ENCODE measurements at regions not wholly inside any gene's neighbourhood (a gene's known extent, or its start where the extent isn't known, plus 50 kb on each side); places are given as distances from the start of the nearest gene placed in this dataset.
"Not testable (repeated sequence)": the region's sequence is repeated elsewhere in the genome, so short reads cannot be mapped to it uniquely, and the experiment has no call there.

- no peaks in the 10 kb centered on the region for H3K4me1 Mint-ChIP-seq
- H3K27me3 Mint-ChIP-seq, result no peaks in the 10 kb centered on the region
- no peak for ATAC-seq
Measured at GRCh38 chr4:132479543-132479942, 669.6 kb upstream of the PCDH10 start.

GRCh38 chr4:132488555-132488954, 660.5 kb upstream of the PCDH10 start:
- Mint-ChIP-seq H3K9me3 (peaks cover 0 to 27% (median 8%) of the 10 kb centered on the region in 9 donors), H3K27me3 (no peaks in the 10 kb centered on the region), H3K27ac (no peak overlapping the region), H3K4me1 (no peaks in the 10 kb centered on the region), H3K4me3 (no peak overlapping the region), H3K36me3 (peaks cover 0 to 5% (median 0%) of the 10 kb centered on the region in 3 donors)
- no peak for DNase-seq
- no peak for ATAC-seq
- POLR2A ChIA-PET, result no interaction called here

More at GRCh38 chr4:132479543-132479942, 669.6 kb upstream of the PCDH10 start:
- no peaks in the 10 kb centered on the region for H3K36me3 Mint-ChIP-seq
- peaks cover 0 to 10% (median 7%) of the 10 kb centered on the region in 9 donors for H3K9me3 Mint-ChIP-seq
- H3K4me3 Mint-ChIP-seq, result no peak overlapping the region
- no peak overlapping the region for H3K27ac Mint-ChIP-seq
- POLR2A ChIA-PET, result no interaction called here
- no peak for DNase-seq

GRCh38 chr4:132493476-132493875, 655.6 kb upstream of the PCDH10 start:
- ATAC-seq (no peak), DNase-seq (no peak)
- Mint-ChIP-seq H3K4me3 (no peak overlapping the region), H3K27me3 (no peaks in the 10 kb centered on the region), H3K4me1 (no peaks in the 10 kb centered on the region), H3K27ac (no peak overlapping the region), H3K36me3 (no peaks in the 10 kb centered on the region), H3K9me3 (peaks cover 0 to 10% (median 3%) of the 10 kb centered on the region in 9 donors)
- POLR2A ChIA-PET, result no interaction called here

- not testable (repeated sequence) for ATAC-seq, H3K27me3 Mint-ChIP-seq, H3K27ac Mint-ChIP-seq
Measured at GRCh38 chr4:132495267-132495812, 653.8 kb upstream of the PCDH10 start.

GRCh38 chr4:132498215-132498614, 650.9 kb upstream of the PCDH10 start:
- no peaks in the 10 kb centered on the region for H3K4me1 Mint-ChIP-seq
- POLR2A ChIA-PET, result no interaction called here
- no peaks in the 10 kb centered on the region for H3K36me3 Mint-ChIP-seq
- no peak overlapping the region for H3K27ac Mint-ChIP-seq
- ATAC-seq (no peak), DNase-seq (no peak)
- H3K9me3 Mint-ChIP-seq, result peaks cover 0 to 9% (median 0%) of the 10 kb centered on the region in 9 donors
- H3K4me3 Mint-ChIP-seq, result no peak overlapping the region
- no peaks in the 10 kb centered on the region for H3K27me3 Mint-ChIP-seq

More at GRCh38 chr4:132495267-132495812, 653.8 kb upstream of the PCDH10 start:
- POLR2A ChIA-PET, H3K4me1 Mint-ChIP-seq, DNase-seq, H3K9me3 Mint-ChIP-seq, H3K36me3 Mint-ChIP-seq, H3K4me3 Mint-ChIP-seq: not testable (repeated sequence)

- H3K9me3 Mint-ChIP-seq, result peaks cover 0 to 9% (median 0%) of the 10 kb centered on the region in 9 donors
- H3K4me3 Mint-ChIP-seq, result no peak overlapping the region
- no peaks in the 10 kb centered on the region for H3K4me1 Mint-ChIP-seq
- H3K27ac Mint-ChIP-seq, result no peak overlapping the region
- ATAC-seq (no peak), DNase-seq (no peak)
- no peaks in the 10 kb centered on the region for H3K27me3 Mint-ChIP-seq
- POLR2A ChIA-PET, result no interaction called here
- no peaks in the 10 kb centered on the region for H3K36me3 Mint-ChIP-seq
Measured at GRCh38 chr4:132502096-132502552, 647.0 kb upstream of the PCDH10 start.

- ATAC-seq (no peak), DNase-seq (no peak)
- Mint-ChIP-seq H3K27ac (no peak overlapping the region), H3K4me3 (no peak overlapping the region), H3K4me1 (no peaks in the 10 kb centered on the region), H3K9me3 (peaks cover 0 to 10% (median 0%) of the 10 kb centered on the region in 9 donors), H3K36me3 (no peaks in the 10 kb centered on the region), H3K27me3 (no peaks in the 10 kb centered on the region)
- POLR2A ChIA-PET, result no interaction called here
Measured at GRCh38 chr4:132504438-132504837, 644.7 kb upstream of the PCDH10 start.

- Mint-ChIP-seq H3K4me3 (no peak overlapping the region), H3K27ac (no peak overlapping the region), H3K4me1 (no peaks in the 10 kb centered on the region), H3K36me3 (no peaks in the 10 kb centered on the region), H3K9me3 (peaks cover 0 to 8% (median 0%) of the 10 kb centered on the region in 9 donors), H3K27me3 (no peaks in the 10 kb centered on the region)
- ATAC-seq (no peak), DNase-seq (no peak)
- POLR2A ChIA-PET, result no interaction called here
Measured at GRCh38 chr4:132506568-132506967, 642.5 kb upstream of the PCDH10 start.

- Mint-ChIP-seq H3K4me1 (no peaks in the 10 kb centered on the region), H3K36me3 (no peaks in the 10 kb centered on the region), H3K9me3 (peaks cover 0 to 19% (median 2%) of the 10 kb centered on the region in 9 donors), H3K4me3 (no peak overlapping the region), H3K27me3 (no peaks in the 10 kb centered on the region), H3K27ac (no peak overlapping the region)
- POLR2A ChIA-PET, result no interaction called here
- DNase-seq (no peak), ATAC-seq (no peak)
Measured at GRCh38 chr4:132513491-132513890, 635.6 kb upstream of the PCDH10 start.

- ATAC-seq (no peak), DNase-seq (no peak)
- POLR2A ChIA-PET, result no interaction called here
- Mint-ChIP-seq H3K4me3 (no peak overlapping the region), H3K27ac (no peak overlapping the region), H3K4me1 (no peaks in the 10 kb centered on the region), H3K9me3 (peaks cover 0 to 5% (median 0%) of the 10 kb centered on the region in 9 donors), H3K36me3 (no peaks in the 10 kb centered on the region), H3K27me3 (no peaks in the 10 kb centered on the region)
Measured at GRCh38 chr4:132526652-132527051, 622.4 kb upstream of the PCDH10 start.

- H3K4me3 Mint-ChIP-seq, result no peak overlapping the region
- H3K4me1 Mint-ChIP-seq, result no peaks in the 10 kb centered on the region
- peaks cover 0 to 5% (median 0%) of the 10 kb centered on the region in 9 donors for H3K9me3 Mint-ChIP-seq
- ATAC-seq, result no peak
- no peaks in the 10 kb centered on the region for H3K27me3 Mint-ChIP-seq
- H3K27ac Mint-ChIP-seq, result no peak overlapping the region
- H3K36me3 Mint-ChIP-seq, result no peaks in the 10 kb centered on the region
- no peak for DNase-seq
- POLR2A ChIA-PET, result no interaction called here
Measured at GRCh38 chr4:132527817-132528216, 621.3 kb upstream of the PCDH10 start.

- DNase-seq, result no peak
- no peaks in the 10 kb centered on the region for H3K27me3 Mint-ChIP-seq
- no peak for ATAC-seq
- H3K9me3 Mint-ChIP-seq, result no peaks in the 10 kb centered on the region
- no peak overlapping the region for H3K27ac Mint-ChIP-seq
- H3K4me1 Mint-ChIP-seq, result no peaks in the 10 kb centered on the region
- no peak overlapping the region for H3K4me3 Mint-ChIP-seq
- POLR2A ChIA-PET, result no interaction called here
- H3K36me3 Mint-ChIP-seq, result no peaks in the 10 kb centered on the region
Measured at GRCh38 chr4:132530861-132531260, 618.2 kb upstream of the PCDH10 start.

GRCh38 chr4:132540268-132540667, 608.8 kb upstream of the PCDH10 start:
- POLR2A ChIA-PET, result no interaction called here
- H3K4me1 Mint-ChIP-seq, result no peaks in the 10 kb centered on the region
- H3K27ac Mint-ChIP-seq, result no peak overlapping the region
- peaks cover 0 to 16% (median 3%) of the 10 kb centered on the region in 9 donors for H3K9me3 Mint-ChIP-seq
- no peak for DNase-seq
- no peak for ATAC-seq
- no peak overlapping the region for H3K4me3 Mint-ChIP-seq
- H3K36me3 Mint-ChIP-seq, result peaks cover 0 to 5% (median 0%) of the 10 kb centered on the region in 3 donors
- no peaks in the 10 kb centered on the region for H3K27me3 Mint-ChIP-seq

- peaks cover 0 to 16% (median 3%) of the 10 kb centered on the region in 9 donors for H3K9me3 Mint-ChIP-seq
Measured at GRCh38 chr4:132540797-132541196, 608.3 kb upstream of the PCDH10 start.

More at GRCh38 chr4:132540797-132541196, 608.3 kb upstream of the PCDH10 start:
- POLR2A ChIA-PET, result no interaction called here
- H3K4me1 Mint-ChIP-seq, result no peaks in the 10 kb centered on the region
- no peak overlapping the region for H3K27ac Mint-ChIP-seq
- H3K36me3 Mint-ChIP-seq, result peaks cover 0 to 5% (median 0%) of the 10 kb centered on the region in 3 donors
- H3K27me3 Mint-ChIP-seq, result no peaks in the 10 kb centered on the region
- DNase-seq (no peak), ATAC-seq (no peak)
- H3K4me3 Mint-ChIP-seq, result no peak overlapping the region

All from naive thymus-derived CD8-positive, alpha-beta T cell (primary cell).